MM.1S (cell line): ENCODE measurements at regions not wholly inside any gene's neighbourhood (a gene's known extent, or its start where the extent isn't known, plus 50 kb on each side); places are given as distances from the start of the nearest gene placed in this dataset.

Source experiments
- DNase-seq: peaks from one replicate; pipeline ENCODE4 v3.0.0-alpha.2; 2015
- H2AFZ ChIP-seq: fragments of 300-600 bp; sonication (generic); 2 replicates; pipeline ENCODE4 v1.6.0; 2016; ENCODE audit warnings: antibody characterized with exemption, low read length
- H3F3A ChIP-seq: fragments of 300-600 bp; sonication (generic); 2 replicates; pipeline ENCODE4 v1.6.1; 2016; ENCODE audit warnings: mild to moderate bottlenecking, antibody characterized with exemption, low read length, moderate library complexity, mixed read lengths; ENCODE audit not compliant: insufficient read depth
- H3K27ac ChIP-seq: fragments of 300-600 bp; sonication (generic); 2 replicates; pipeline ENCODE4 v1.5.1; 2016; ENCODE audit warnings: mild to moderate bottlenecking, low read length
- H3K27me3 ChIP-seq: fragments of 300-600 bp; sonication (generic); replicated peaks from 2 replicates; pipeline ENCODE4 v1.6.0; 2016; ENCODE audit warnings: low read length; ENCODE audit not compliant: insufficient read depth
- H3K36me3 ChIP-seq: fragments of 300-600 bp; sonication (generic); replicated peaks from 2 replicates; pipeline ENCODE4 v1.6.1; 2016; ENCODE audit warnings: mild to moderate bottlenecking, low read length, mixed read lengths; ENCODE audit not compliant: insufficient read depth
- H3K4me1 ChIP-seq: fragments of 300-600 bp; sonication (generic); 2 replicates; pipeline ENCODE4 v1.6.1; 2016; ENCODE audit warnings: low read length, mixed read lengths
- H3K4me2 ChIP-seq: fragments of 300-600 bp; sonication (generic); 2 replicates; pipeline ENCODE4 v1.6.0; 2016; ENCODE audit warnings: low read depth, low read length
- H3K4me3 ChIP-seq: fragments of 300-600 bp; sonication (generic); 2 replicates; pipeline ENCODE4 v1.5.1; 2016; ENCODE audit warnings: low read length, mixed read lengths
- H3K79me2 ChIP-seq: fragments of 300-600 bp; sonication (generic); 2 replicates; pipeline ENCODE4 v1.6.1; 2016; ENCODE audit warnings: mixed run types, low read length, mixed read lengths
- H3K9ac ChIP-seq: fragments of 300-600 bp; sonication (generic); 2 replicates; pipeline ENCODE4 v1.6.1; 2016; ENCODE audit warnings: low read length, mixed read lengths
- H3K9me2 ChIP-seq: fragments of 300-600 bp; sonication (generic); replicated peaks from 2 replicates; pipeline ENCODE4 v1.6.1; 2016; ENCODE audit warnings: mild to moderate bottlenecking, low read length, mixed read lengths; ENCODE audit not compliant: insufficient read depth
- H3K9me3 ChIP-seq: fragments of 300-600 bp; sonication (generic); replicated peaks from 2 replicates; pipeline ENCODE4 v1.6.1; 2016; ENCODE audit warnings: mild to moderate bottlenecking, low read length, mixed read lengths; ENCODE audit not compliant: insufficient read depth
- H4K20me1 ChIP-seq: fragments of 300-600 bp; sonication (generic); 2 replicates; pipeline ENCODE4 v1.6.1; 2016; ENCODE audit warnings: mild to moderate bottlenecking, low read length, moderate library complexity, mixed read lengths; ENCODE audit not compliant: insufficient read depth
- EZH2 ChIP-seq: fragments of 300-600 bp; sonication (generic); optimal IDR thresholded peaks from 2 replicates; pipeline ENCODE3; 2017; ENCODE audit warnings: low read depth, mild to moderate bottlenecking, antibody characterized with exemption, low read length, mixed read lengths
- EZH2phosphoT487 ChIP-seq: fragments of 300-600 bp; sonication (generic); IDR thresholded peaks from 2 replicates; pipeline ENCODE4 v1.6.1; 2018; ENCODE audit warnings: antibody characterized with exemption, low read length
- TF ChIP-seq, protein P1 (sequence below): fragments of 300-600 bp; sonication (generic); IDR thresholded peaks from 2 replicates; pipeline ENCODE4 v1.5.1; 2016; ENCODE audit warnings: antibody characterized with exemption, low read length, mixed read lengths

DNA sequence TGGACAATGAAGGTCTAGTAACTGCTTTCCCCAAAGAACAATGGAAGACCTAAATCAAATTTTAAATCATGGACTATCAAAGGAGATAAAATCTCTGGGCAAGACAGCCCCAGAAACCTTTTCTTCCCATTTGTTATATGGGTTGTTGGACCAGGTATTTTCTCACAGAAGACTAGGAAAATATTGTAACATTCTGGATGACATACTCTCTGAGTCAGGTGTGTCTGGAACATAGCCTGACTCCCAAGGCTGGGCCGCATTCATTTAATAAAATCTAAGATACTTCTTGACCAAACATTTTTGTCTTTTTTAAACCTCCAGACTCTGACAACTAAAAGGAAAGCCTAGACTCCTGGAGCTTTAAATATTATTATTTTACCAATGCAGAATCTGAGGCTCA is 87.9 kb downstream of the ATP23 start:
- H2AFZ ChIP-seq = no peak overlapping the region
- no peaks in the 10 kb centered on the region for H3K27me3 ChIP-seq
- H3K9me3 ChIP-seq = no peaks in the 10 kb centered on the region
- no peaks in the 10 kb centered on the region for H3F3A ChIP-seq
- no peak overlapping the region for H3K4me2 ChIP-seq
- no peak overlapping the region for H3K27ac ChIP-seq
- H3K9me2 ChIP-seq = no peaks in the 10 kb centered on the region
- H3K9ac ChIP-seq = no peak overlapping the region
- no peaks in the 10 kb centered on the region for H3K79me2 ChIP-seq
- no peaks in the 10 kb centered on the region for H3K4me1 ChIP-seq
- H4K20me1 ChIP-seq = no peaks in the 10 kb centered on the region
- no peak for DNase-seq
- H3K4me3 ChIP-seq = no peak overlapping the region
- TF ChIP-seq, protein P1, sequence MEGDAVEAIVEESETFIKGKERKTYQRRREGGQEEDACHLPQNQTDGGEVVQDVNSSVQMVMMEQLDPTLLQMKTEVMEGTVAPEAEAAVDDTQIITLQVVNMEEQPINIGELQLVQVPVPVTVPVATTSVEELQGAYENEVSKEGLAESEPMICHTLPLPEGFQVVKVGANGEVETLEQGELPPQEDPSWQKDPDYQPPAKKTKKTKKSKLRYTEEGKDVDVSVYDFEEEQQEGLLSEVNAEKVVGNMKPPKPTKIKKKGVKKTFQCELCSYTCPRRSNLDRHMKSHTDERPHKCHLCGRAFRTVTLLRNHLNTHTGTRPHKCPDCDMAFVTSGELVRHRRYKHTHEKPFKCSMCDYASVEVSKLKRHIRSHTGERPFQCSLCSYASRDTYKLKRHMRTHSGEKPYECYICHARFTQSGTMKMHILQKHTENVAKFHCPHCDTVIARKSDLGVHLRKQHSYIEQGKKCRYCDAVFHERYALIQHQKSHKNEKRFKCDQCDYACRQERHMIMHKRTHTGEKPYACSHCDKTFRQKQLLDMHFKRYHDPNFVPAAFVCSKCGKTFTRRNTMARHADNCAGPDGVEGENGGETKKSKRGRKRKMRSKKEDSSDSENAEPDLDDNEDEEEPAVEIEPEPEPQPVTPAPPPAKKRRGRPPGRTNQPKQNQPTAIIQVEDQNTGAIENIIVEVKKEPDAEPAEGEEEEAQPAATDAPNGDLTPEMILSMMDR = no peak
- no peak for TF ChIP-seq EZH2phosphoT487
- TF ChIP-seq EZH2 = no peak
- H3K36me3 ChIP-seq = no peaks in the 10 kb centered on the region

DNA sequence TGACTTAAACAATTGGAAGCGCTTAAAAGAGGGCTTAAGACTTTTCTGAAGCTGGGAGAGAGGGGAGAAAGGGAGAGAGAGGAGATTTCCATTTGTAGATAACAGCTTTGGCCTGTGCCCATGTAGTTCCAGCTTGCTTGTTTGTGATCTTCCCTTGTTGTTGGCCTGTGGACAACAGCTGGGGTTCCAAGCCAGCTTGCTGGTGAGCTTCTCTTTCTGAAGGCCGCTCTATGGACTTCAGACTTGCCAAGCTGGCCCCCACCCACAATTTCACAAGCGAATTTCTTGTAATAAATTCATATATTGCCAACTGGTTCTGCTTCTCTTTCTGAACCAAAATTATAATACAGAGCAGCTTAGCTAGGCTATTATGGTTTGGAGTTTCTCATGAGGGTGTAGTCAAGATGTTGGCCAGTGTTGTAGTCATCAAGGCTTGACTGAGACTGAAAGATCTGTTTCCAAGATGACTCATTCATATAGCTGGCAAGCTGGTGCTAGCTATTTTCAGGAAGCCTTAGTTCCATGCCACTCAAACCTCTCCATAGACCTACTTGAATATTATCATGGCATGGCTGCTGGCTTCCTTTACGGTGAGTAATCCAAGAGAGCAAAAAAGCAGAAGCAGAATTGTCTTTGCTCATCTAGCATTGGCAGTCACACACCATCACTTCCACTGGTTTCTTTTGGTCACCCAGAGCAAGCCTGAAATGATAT is 89.4 kb downstream of the ATP23 start:
- no peak overlapping the region for H3K27ac ChIP-seq

DNA sequence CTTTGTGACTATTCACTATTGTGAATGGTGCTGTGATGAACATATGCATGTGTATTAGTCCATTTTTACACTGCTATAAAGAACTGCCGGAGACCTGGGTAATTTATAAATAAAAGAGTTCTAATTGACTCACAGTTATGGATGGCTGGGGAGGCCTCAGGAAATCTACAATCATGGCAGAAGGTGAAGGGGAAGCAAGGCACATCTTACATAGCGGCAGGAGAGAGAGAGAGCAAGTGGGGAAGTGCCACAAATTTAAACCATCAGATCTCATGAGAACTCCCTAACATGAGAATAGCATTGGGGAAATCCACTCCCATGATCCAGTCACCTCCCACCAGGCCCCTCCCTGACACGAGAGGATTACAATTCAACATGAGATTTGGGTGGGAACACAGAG is 90.8 kb downstream of the ATP23 start:
- no peaks in the 10 kb centered on the region for H3F3A ChIP-seq
- no peak overlapping the region for H3K4me3 ChIP-seq
- no peaks in the 10 kb centered on the region for H3K9me3 ChIP-seq
- no peaks in the 10 kb centered on the region for H3K4me1 ChIP-seq
- no peak overlapping the region for H3K4me2 ChIP-seq
- H2AFZ ChIP-seq = no peak overlapping the region
- no peak overlapping the region for H3K27ac ChIP-seq
- DNase-seq = no peak
- no peaks in the 10 kb centered on the region for H3K79me2 ChIP-seq
- no peaks in the 10 kb centered on the region for H3K27me3 ChIP-seq
- no peaks in the 10 kb centered on the region for H3K9me2 ChIP-seq
- no peaks in the 10 kb centered on the region for H4K20me1 ChIP-seq
- TF ChIP-seq, protein P1 = no peak
- TF ChIP-seq EZH2 = no peak
- TF ChIP-seq EZH2phosphoT487 = no peak
- H3K9ac ChIP-seq = no peak overlapping the region
- H3K36me3 ChIP-seq = no peaks in the 10 kb centered on the region

More for the DNA sequence above, 89.4 kb downstream of the ATP23 start:
- H3K4me3 ChIP-seq = no peak overlapping the region
- no peak for DNase-seq
- H3K9me3 ChIP-seq = no peaks in the 10 kb centered on the region
- H2AFZ ChIP-seq = no peak overlapping the region
- no peaks in the 10 kb centered on the region for H3F3A ChIP-seq
- no peaks in the 10 kb centered on the region for H3K36me3 ChIP-seq
- H4K20me1 ChIP-seq = no peaks in the 10 kb centered on the region
- H3K27me3 ChIP-seq = no peaks in the 10 kb centered on the region
- H3K79me2 ChIP-seq = no peaks in the 10 kb centered on the region
- TF ChIP-seq, protein P1 = no peak
- TF ChIP-seq EZH2 = no peak
- no peak for TF ChIP-seq EZH2phosphoT487
- no peaks in the 10 kb centered on the region for H3K4me1 ChIP-seq
- H3K9me2 ChIP-seq = no peaks in the 10 kb centered on the region
- no peak overlapping the region for H3K4me2 ChIP-seq
- H3K9ac ChIP-seq = no peak overlapping the region
